Endodermal cell (in vitro differentiated cells): ENCODE measurements at regions not wholly inside any gene's neighbourhood (a gene's known extent, or its start where the extent isn't known, plus 50 kb on each side); places are given as distances from the start of the nearest gene placed in this dataset.

Source experiments
- DNase-seq: peaks from one replicate; pipeline ENCODE4 v3.0.0-alpha.2; 2017
- H3K27ac ChIP-seq: 2 replicates; pipeline ENCODE4 v1.5.1; 2013; ENCODE audit warnings: mild to moderate bottlenecking, low read depth, low read length, moderate library complexity
- H3K27me3 ChIP-seq: 2 replicates; pipeline ENCODE4 v1.6.1; 2013; ENCODE audit warnings: mild to moderate bottlenecking, low read length, moderate library complexity; ENCODE audit not compliant: insufficient read depth, control insufficient read depth, poor library complexity, severe bottlenecking
- H3K36me3 ChIP-seq: 2 replicates; pipeline ENCODE4 v1.7.0; 2013; ENCODE audit warnings: mild to moderate bottlenecking, low read length, moderate library complexity; ENCODE audit not compliant: control insufficient read depth, insufficient read depth
- H3K4me1 ChIP-seq: one replicate; pipeline ENCODE4 v1.7.0; 2013; ENCODE audit warnings: low read length; ENCODE audit not compliant: control insufficient read depth, insufficient read depth
- H3K4me3 ChIP-seq: 2 replicates; pipeline ENCODE4 v1.5.1; 2013; ENCODE audit warnings: mild to moderate bottlenecking, low read length, moderate library complexity
- H3K9ac ChIP-seq: 2 replicates; pipeline ENCODE4 v1.6.1; 2013; ENCODE audit warnings: mild to moderate bottlenecking, low read length, moderate library complexity; ENCODE audit not compliant: poor library complexity, severe bottlenecking; ENCODE audit errors: extremely low read depth
- H3K9me3 ChIP-seq: 2 replicates; pipeline ENCODE4 v1.6.1; 2013; ENCODE audit warnings: mild to moderate bottlenecking, low read length, moderate library complexity; ENCODE audit not compliant: control insufficient read depth
- H3K27ac Mint-ChIP-seq: 2 replicates; pipeline ENCODE4 v1.8.0; 2020; ENCODE audit warnings: mixed read lengths
- H3K27me3 Mint-ChIP-seq: 2 replicates; pipeline ENCODE4 v1.8.0; 2021; ENCODE audit warnings: mild to moderate bottlenecking, mixed read lengths; ENCODE audit not compliant: insufficient read depth
- H3K36me3 Mint-ChIP-seq: 2 replicates; pipeline ENCODE4 v1.8.0; 2020; ENCODE audit warnings: low read depth, mixed read lengths
- H3K4me1 Mint-ChIP-seq: 2 replicates; pipeline ENCODE4 v1.8.0; 2020; ENCODE audit warnings: mixed read lengths
- H3K4me3 Mint-ChIP-seq: 2 replicates; pipeline ENCODE4 v1.8.0; 2020; ENCODE audit warnings: mild to moderate bottlenecking, moderate library complexity, mixed read lengths
- H3K9me3 Mint-ChIP-seq: 2 replicates; pipeline ENCODE4 v1.8.0; 2020; ENCODE audit warnings: mild to moderate bottlenecking, mixed read lengths
- CTCF ChIP-seq: fragments of 200-600 bp; sonication (generic); conservative IDR thresholded peaks from 2 replicates; pipeline ENCODE4 v1.5.0; 2021; ENCODE audit warnings: antibody characterized with exemption, mild to moderate bottlenecking
- WGBS, 2 experiments: methylation state at CpG; one replicate each; pipeline versions ENCODE4 v1.1.5 to v1.1.7; 2013; ENCODE audit warnings: missing lambda C conversion rate in 2 of 2, mixed read lengths in 1 of 2; ENCODE audit not compliant: insufficient coverage in 1 of 2, insufficient read length in 1 of 2; 5-methylcytosine and 5-hydroxymethylcytosine counted together

- no peaks in the 10 kb centered on the region for H3K36me3 ChIP-seq
- H3K4me1 ChIP-seq = no peaks in the 10 kb centered on the region
- no peaks in the 10 kb centered on the region for H3K9me3 Mint-ChIP-seq
- no peak overlapping the region for H3K27ac Mint-ChIP-seq
- WGBS, 2 experiments = 52 to 57% methylated on average over 1 of the region's 1 CpG
- no peaks in the 10 kb centered on the region for H3K9me3 ChIP-seq
- no peak overlapping the region for H3K4me3 Mint-ChIP-seq
- TF ChIP-seq CTCF = no peak
- H3K4me1 Mint-ChIP-seq = no peaks in the 10 kb centered on the region
- no peak overlapping the region for H3K27ac ChIP-seq
- peak; percentile 12 for DNase-seq
- peaks cover 4% of the 10 kb centered on the region for H3K27me3 Mint-ChIP-seq
- H3K4me3 ChIP-seq = no peak overlapping the region
- H3K9ac ChIP-seq = no peak overlapping the region
- no peaks in the 10 kb centered on the region for H3K36me3 Mint-ChIP-seq
- peaks cover 9% of the 10 kb centered on the region for H3K27me3 ChIP-seq
Measured at GRCh38 chr9:99322299-99322698, 100.2 kb downstream of the SEC61B start.

GRCh38 chr9:99326112-99326916 is 104.2 kb downstream of the SEC61B start:
- Histone ChIP-seq H3K4me3 (no peak overlapping the region), H3K4me1 (no peaks in the 10 kb centered on the region), H3K27ac (no peak overlapping the region), H3K9ac (no peak overlapping the region), H3K36me3 (no peaks in the 10 kb centered on the region), H3K27me3 (peaks cover 9% of the 10 kb centered on the region), H3K9me3 (no peaks in the 10 kb centered on the region)
- no peak overlapping the region for H3K4me3 Mint-ChIP-seq
- H3K27ac Mint-ChIP-seq = no peak overlapping the region
- H3K4me1 Mint-ChIP-seq = no peaks in the 10 kb centered on the region
- H3K27me3 Mint-ChIP-seq = peaks cover 4% of the 10 kb centered on the region
- no peaks in the 10 kb centered on the region for H3K9me3 Mint-ChIP-seq
- 88 to 91% methylated on average over 2 to 5 of the region's 5 CpGs for WGBS, 2 experiments
- DNase-seq = peak; percentile 58
- peak; percentile 63 for TF ChIP-seq CTCF
- H3K36me3 Mint-ChIP-seq = no peaks in the 10 kb centered on the region

- Mint-ChIP-seq H3K36me3 (no peaks in the 10 kb centered on the region), H3K4me1 (no peaks in the 10 kb centered on the region), H3K27ac (no peak overlapping the region), H3K9me3 (no peaks in the 10 kb centered on the region), H3K27me3 (peaks cover 4% of the 10 kb centered on the region), H3K4me3 (no peak overlapping the region)
- TF ChIP-seq CTCF = no peak
- DNase-seq = no peak
- peaks cover 9% of the 10 kb centered on the region for H3K27me3 ChIP-seq
- H3K9ac ChIP-seq = no peak overlapping the region
- no peak overlapping the region for H3K4me3 ChIP-seq
- no peak overlapping the region for H3K27ac ChIP-seq
- no peaks in the 10 kb centered on the region for H3K4me1 ChIP-seq
- WGBS, 2 experiments = 98 to 100% methylated on average over 2 to 3 of the region's 3 CpGs
- no peaks in the 10 kb centered on the region for H3K36me3 ChIP-seq
- H3K9me3 ChIP-seq = no peaks in the 10 kb centered on the region
Measured at GRCh38 chr9:99326917-99327189, 104.8 kb downstream of the SEC61B start.
